NCI-H1417 treated with DMSO at 0.1 percent for 48 hours (cell line): ENCODE measurements at regions not wholly inside any gene's neighbourhood (a gene's known extent, or its start where the extent isn't known, plus 50 kb on each side); places are given as distances from the start of the nearest gene placed in this dataset.
"Not testable (repeated sequence)": the region's sequence is repeated elsewhere in the genome, so short reads cannot be mapped to it uniquely, and the experiment has no call there.

ENCODE experiments used
- DNase-seq: peaks from one replicate; lab custom pipeline; 2025; lab: John Stamatoyannopoulos, UW

GRCh38 chr12:88820012-88820411 is 239.7 kb upstream of the KITLG start:
- DNase-seq = no peak

- no peak for DNase-seq
These were observed 235.9 kb upstream of the KITLG start for GRCh38 chr12:88816201-88816600.

GRCh38 chr12:88814779-88815178 is 234.5 kb upstream of the KITLG start:
- DNase-seq = no peak

- no peak for DNase-seq
These were observed 232.3 kb upstream of the KITLG start for GRCh38 chr12:88812610-88813009.

- DNase-seq = no peak
These were observed 230.5 kb upstream of the KITLG start for GRCh38 chr12:88810806-88811205.

- DNase-seq = not testable (repeated sequence)
These were observed 229.6 kb upstream of the KITLG start for GRCh38 chr12:88809841-88810240.

- DNase-seq = no peak
These were observed 225.4 kb upstream of the KITLG start for GRCh38 chr12:88805692-88806091.

GRCh38 chr12:88805286-88805685 is 225.0 kb upstream of the KITLG start:
- DNase-seq = no peak

GRCh38 chr12:88802096-88802706 is 221.9 kb upstream of the KITLG start:
- no peak for DNase-seq

GRCh38 chr12:88801227-88802095 is 221.2 kb upstream of the KITLG start:
- no peak for DNase-seq

- DNase-seq = no peak
These were observed 212.8 kb upstream of the KITLG start for GRCh38 chr12:88793096-88793495.

- DNase-seq = no peak
These were observed 210.0 kb upstream of the KITLG start for GRCh38 chr12:88790231-88790630.

GRCh38 chr12:88784166-88784565 is 203.9 kb upstream of the KITLG start:
- no peak for DNase-seq

GRCh38 chr12:88782351-88782750 is 202.1 kb upstream of the KITLG start:
- no peak for DNase-seq

- no peak for DNase-seq
These were observed 201.6 kb upstream of the KITLG start for GRCh38 chr12:88781909-88782308.

- DNase-seq = no peak
These were observed 197.8 kb upstream of the KITLG start for GRCh38 chr12:88778064-88778463.

GRCh38 chr12:88775742-88776151 is 195.5 kb upstream of the KITLG start:
- DNase-seq = no peak

- DNase-seq = no peak
These were observed 187.4 kb upstream of the KITLG start for GRCh38 chr12:88767699-88768098.

- DNase-seq = no peak
These were observed 184.7 kb upstream of the KITLG start for GRCh38 chr12:88764781-88765480.

GRCh38 chr12:88763536-88764100 is 183.3 kb upstream of the KITLG start:
- DNase-seq = no peak

- DNase-seq = no peak
These were observed 177.9 kb upstream of the KITLG start for GRCh38 chr12:88758176-88758575.

GRCh38 chr12:88756917-88757316 is 176.6 kb upstream of the KITLG start:
- no peak for DNase-seq

- no peak for DNase-seq
These were observed 175.9 kb upstream of the KITLG start for GRCh38 chr12:88756153-88756552.
